ENCODE measurements at regions not wholly inside any gene's neighbourhood (a gene's known extent, or its start where the extent isn't known, plus 50 kb on each side); places are given as distances from the start of the nearest gene placed in this dataset.

- no peak for DNase-seq (ENCODE audit: low read depth)
These were observed 68.9 kb upstream of the NDP start for GRCh38 chrX:44042116-44042515.

GRCh38 chrX:44040406-44040805 is 67.2 kb upstream of the NDP start:
- DNase-seq (ENCODE audit: low read depth): no peak

DNA sequence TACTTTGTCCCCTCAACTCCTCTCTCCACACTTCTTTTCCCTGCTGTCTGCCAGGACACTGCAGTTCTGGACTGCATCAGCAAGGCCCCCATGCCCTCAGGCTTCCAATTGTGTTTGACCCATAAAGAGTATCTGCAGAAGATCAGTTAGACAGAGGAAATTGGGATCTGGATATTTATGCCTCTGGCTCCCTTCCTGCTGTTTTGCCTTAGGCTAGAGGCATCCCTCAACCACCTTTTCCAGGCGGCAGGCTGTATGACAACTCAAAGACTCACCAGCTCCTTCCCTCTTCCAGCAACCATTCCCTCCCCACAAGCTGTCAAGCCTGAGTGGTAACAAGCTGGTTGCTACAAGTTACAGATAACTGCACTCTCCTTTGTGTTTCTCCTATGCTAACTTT is 66.4 kb upstream of the NDP start:
- DNase-seq (ENCODE audit: low read depth): no peak

- DNase-seq (ENCODE audit: low read depth): peak; percentile 42
These were observed 63.1 kb upstream of the NDP start for GRCh38 chrX:44036336-44036735.

- DNase-seq (ENCODE audit: low read depth): no peak
These were observed 62.4 kb upstream of the NDP start for GRCh38 chrX:44035571-44035970.

GRCh38 chrX:44032479-44032878 is 59.3 kb upstream of the NDP start:
- DNase-seq (ENCODE audit: low read depth): no peak

GRCh38 chrX:44025555-44025954 is 52.4 kb upstream of the NDP start:
- no peak for DNase-seq (ENCODE audit: low read depth)
